ENCODE measurements at regions not wholly inside any gene's neighbourhood (a gene's known extent, or its start where the extent isn't known, plus 50 kb on each side); places are given as distances from the start of the nearest gene placed in this dataset.

DNA sequence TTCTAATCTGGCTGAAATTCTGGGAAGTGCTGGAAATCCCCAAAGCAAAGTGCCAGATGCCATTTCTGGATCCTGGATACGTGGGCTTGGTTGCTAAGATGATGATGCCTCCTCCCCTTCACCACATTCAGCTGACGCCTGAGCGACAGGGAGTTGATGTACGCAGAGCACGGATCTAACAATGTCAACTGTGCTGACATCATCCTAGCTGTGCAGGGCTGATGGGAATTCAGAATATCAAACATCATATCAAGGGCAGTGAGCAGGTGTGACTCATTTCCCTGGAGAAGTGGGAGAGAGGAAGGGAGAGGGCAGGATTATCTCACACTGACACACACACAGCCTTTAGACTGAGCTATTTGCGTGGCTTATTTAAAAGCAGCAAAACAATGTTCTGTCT is 92.6 kb upstream of the ZBTB20 start:
- Histone ChIP-seq H2AFZ (no peak overlapping the region), H3K27me3 (ENCODE audit: control insufficient read depth, insufficient read depth, low read length) (no peaks in the 10 kb centered on the region), H3K4me3 (ENCODE audit: low read depth, low read length) (no peak overlapping the region), H3K9ac (no peak overlapping the region), H3K36me3 (ENCODE audit: control insufficient read depth, insufficient read depth, low read length) (no peaks in the 10 kb centered on the region), H3K4me2 (ENCODE audit: low read length) (no peak overlapping the region), H3K79me2 (no peaks in the 10 kb centered on the region), H3K4me1 (no peaks in the 10 kb centered on the region), H3K27ac (no peak overlapping the region), H3K9me3 (ENCODE audit: control insufficient read depth, low read length) (no peaks in the 10 kb centered on the region)
- TF ChIP-seq, protein P1, sequence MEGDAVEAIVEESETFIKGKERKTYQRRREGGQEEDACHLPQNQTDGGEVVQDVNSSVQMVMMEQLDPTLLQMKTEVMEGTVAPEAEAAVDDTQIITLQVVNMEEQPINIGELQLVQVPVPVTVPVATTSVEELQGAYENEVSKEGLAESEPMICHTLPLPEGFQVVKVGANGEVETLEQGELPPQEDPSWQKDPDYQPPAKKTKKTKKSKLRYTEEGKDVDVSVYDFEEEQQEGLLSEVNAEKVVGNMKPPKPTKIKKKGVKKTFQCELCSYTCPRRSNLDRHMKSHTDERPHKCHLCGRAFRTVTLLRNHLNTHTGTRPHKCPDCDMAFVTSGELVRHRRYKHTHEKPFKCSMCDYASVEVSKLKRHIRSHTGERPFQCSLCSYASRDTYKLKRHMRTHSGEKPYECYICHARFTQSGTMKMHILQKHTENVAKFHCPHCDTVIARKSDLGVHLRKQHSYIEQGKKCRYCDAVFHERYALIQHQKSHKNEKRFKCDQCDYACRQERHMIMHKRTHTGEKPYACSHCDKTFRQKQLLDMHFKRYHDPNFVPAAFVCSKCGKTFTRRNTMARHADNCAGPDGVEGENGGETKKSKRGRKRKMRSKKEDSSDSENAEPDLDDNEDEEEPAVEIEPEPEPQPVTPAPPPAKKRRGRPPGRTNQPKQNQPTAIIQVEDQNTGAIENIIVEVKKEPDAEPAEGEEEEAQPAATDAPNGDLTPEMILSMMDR (IDR thresholded peaks at IDR 0.05): no peak

DNA sequence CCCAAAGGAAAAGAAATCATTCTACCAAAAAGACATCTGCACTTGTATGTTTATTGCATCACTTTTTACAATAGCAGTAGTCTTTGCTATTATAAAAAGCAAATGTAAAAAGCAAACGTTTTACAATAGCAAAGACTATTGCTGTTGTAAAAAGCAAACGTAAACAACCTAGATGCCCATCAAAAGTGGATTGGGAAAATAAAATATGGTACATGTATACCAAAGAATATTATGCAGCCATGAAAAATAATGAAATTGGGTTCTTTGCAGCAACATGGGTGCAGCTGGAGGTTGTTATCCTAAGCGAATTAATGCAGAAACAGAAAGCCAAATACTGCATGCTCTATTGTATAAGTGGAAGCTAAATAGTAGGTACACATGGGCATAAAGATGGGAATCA is 97.3 kb upstream of the ZBTB20 start:
- no peak overlapping the region for H3K27ac ChIP-seq
- H3K79me2 ChIP-seq: no peaks in the 10 kb centered on the region
- H3K9me3 ChIP-seq (ENCODE audit: control insufficient read depth, low read length): no peaks in the 10 kb centered on the region
- H3K4me1 ChIP-seq: no peaks in the 10 kb centered on the region
- TF ChIP-seq, protein P1 (IDR thresholded peaks at IDR 0.05): no peak
- H3K36me3 ChIP-seq (ENCODE audit: control insufficient read depth, insufficient read depth, low read length): no peaks in the 10 kb centered on the region
- H3K4me2 ChIP-seq (ENCODE audit: low read length): no peak overlapping the region
- H3K9ac ChIP-seq: no peak overlapping the region
- no peak overlapping the region for H2AFZ ChIP-seq
- H3K4me3 ChIP-seq (ENCODE audit: low read depth, low read length): no peak overlapping the region
- H3K27me3 ChIP-seq (ENCODE audit: control insufficient read depth, insufficient read depth, low read length): no peaks in the 10 kb centered on the region

DNA sequence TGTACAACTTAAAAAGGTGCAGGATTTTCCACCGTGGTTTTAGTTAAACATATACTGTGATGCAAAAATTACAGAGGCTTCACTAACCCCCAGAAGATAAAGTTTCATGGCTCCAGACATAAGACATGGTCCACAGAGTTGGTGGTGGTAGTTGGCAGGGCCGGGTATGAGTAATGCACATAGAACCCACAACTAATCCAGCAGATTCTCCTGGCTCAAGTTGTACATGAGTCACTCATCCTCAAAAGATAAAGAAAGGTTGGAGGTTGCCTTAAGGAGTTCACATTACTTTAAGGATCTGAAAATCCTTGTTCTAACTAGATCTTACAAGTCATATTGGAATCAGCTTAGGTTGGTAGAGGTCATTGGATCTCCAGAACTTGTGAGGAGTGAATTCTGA is 98.3 kb upstream of the ZBTB20 start:
- Histone ChIP-seq H3K4me2 (ENCODE audit: low read length) (no peak overlapping the region), H3K9me3 (ENCODE audit: control insufficient read depth, low read length) (no peaks in the 10 kb centered on the region), H3K4me1 (no peaks in the 10 kb centered on the region), H3K27me3 (ENCODE audit: control insufficient read depth, insufficient read depth, low read length) (no peaks in the 10 kb centered on the region), H3K36me3 (ENCODE audit: control insufficient read depth, insufficient read depth, low read length) (no peaks in the 10 kb centered on the region), H3K27ac (no peak overlapping the region), H2AFZ (no peak overlapping the region), H3K79me2 (no peaks in the 10 kb centered on the region), H3K4me3 (ENCODE audit: low read depth, low read length) (no peak overlapping the region), H3K9ac (no peak overlapping the region)
- TF ChIP-seq, protein P1 (IDR thresholded peaks at IDR 0.05): no peak

DNA sequence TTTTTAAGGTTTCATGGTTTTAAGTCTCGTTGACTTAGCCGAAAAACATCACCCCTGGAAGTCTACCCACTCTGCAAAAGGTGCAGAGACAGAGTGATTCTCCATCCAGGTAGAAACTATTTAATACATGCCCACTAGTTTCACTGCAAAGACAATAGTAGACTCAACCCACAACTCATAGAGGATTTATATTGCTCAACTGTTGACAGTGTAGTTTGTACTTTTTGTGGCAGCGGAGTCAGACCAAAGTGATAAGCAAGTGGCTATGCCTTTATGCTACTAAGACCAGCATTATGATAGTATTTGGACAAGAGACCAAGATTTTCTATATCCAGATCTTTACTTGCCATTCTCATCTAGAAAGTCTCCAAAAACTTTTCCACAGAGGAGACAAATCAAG is 98.8 kb upstream of the ZBTB20 start:
- Histone ChIP-seq H3K4me1 (no peaks in the 10 kb centered on the region), H3K4me2 (ENCODE audit: low read length) (no peak overlapping the region), H3K27ac (no peak overlapping the region), H3K36me3 (ENCODE audit: control insufficient read depth, insufficient read depth, low read length) (no peaks in the 10 kb centered on the region), H3K79me2 (no peaks in the 10 kb centered on the region), H3K9me3 (ENCODE audit: control insufficient read depth, low read length) (no peaks in the 10 kb centered on the region), H3K4me3 (ENCODE audit: low read depth, low read length) (no peak overlapping the region), H2AFZ (no peak overlapping the region), H3K9ac (no peak overlapping the region), H3K27me3 (ENCODE audit: control insufficient read depth, insufficient read depth, low read length) (no peaks in the 10 kb centered on the region)
- TF ChIP-seq, protein P1 (IDR thresholded peaks at IDR 0.05): no peak

DNA sequence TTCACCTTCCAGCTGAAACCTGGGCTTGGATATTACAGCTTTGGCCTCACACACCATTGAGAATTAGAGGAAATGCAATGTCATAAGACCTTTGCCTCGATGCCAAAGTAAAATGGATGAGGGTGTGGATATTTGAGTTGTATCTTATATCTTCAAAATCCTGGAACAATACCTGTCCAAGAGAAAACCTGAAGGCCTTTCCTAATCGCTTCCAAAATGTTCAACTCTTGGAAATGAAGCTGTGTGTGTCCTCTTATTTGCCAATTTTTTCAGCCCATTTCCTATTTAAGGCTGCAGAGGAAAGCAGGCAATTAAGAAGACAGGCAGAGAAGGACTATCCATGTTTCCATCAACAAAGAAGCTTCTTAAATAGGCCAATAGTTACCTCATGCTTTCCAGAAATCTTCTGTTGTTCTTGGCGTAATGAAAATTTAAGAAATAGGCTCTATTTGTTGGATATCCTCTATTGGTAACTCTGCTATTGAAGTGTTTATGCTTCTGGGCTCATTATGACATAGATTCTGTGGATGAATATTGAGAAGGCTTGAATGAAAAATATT is 99.5 kb upstream of the ZBTB20 start:
- Histone ChIP-seq H3K9ac (no peak overlapping the region), H3K4me3 (ENCODE audit: low read depth, low read length) (no peak overlapping the region), H3K27ac (no peak overlapping the region), H3K4me1 (no peaks in the 10 kb centered on the region), H3K9me3 (ENCODE audit: control insufficient read depth, low read length) (no peaks in the 10 kb centered on the region), H3K27me3 (ENCODE audit: control insufficient read depth, insufficient read depth, low read length) (no peaks in the 10 kb centered on the region), H3K36me3 (ENCODE audit: control insufficient read depth, insufficient read depth, low read length) (no peaks in the 10 kb centered on the region), H3K79me2 (no peaks in the 10 kb centered on the region), H2AFZ (no peak overlapping the region), H3K4me2 (ENCODE audit: low read length) (no peak overlapping the region)
- TF ChIP-seq, protein P1 (IDR thresholded peaks at IDR 0.05): no peak
